Activated naive CD8-positive, alpha-beta T cell treated with anti-CD3 and anti-CD28 coated beads, Interleukin-2, amount 10 ng/mL, durations not matched to agents 7 days and 5 days (primary cell): ENCODE measurements at regions not wholly inside any gene's neighbourhood (a gene's known extent, or its start where the extent isn't known, plus 50 kb on each side); places are given as distances from the start of the nearest gene placed in this dataset.

ENCODE experiments used
- ATAC-seq: fragments of 150-1000 bp; cut with Tn5 transposase; one replicate; pipeline ENCODE4 v1.10.0; 2021; ENCODE audit warnings: low read depth, moderate library complexity
- POLR2A ChIA-PET: fragments of 350-600 bp; sonication (Branson Sonifier 250); formaldehyde crosslinking; loops from one replicate; lab custom pipeline; 2021; ENCODE audit warnings: antibody characterized with exemption; lab: Charles Lee
- DNase-seq: peaks from one replicate; pipeline ENCODE4 v3.0.0; 2021
- H3K27ac Mint-ChIP-seq: one replicate; pipeline ENCODE4 v1.8.0; 2022; ENCODE audit warnings: mild to moderate bottlenecking, mixed read lengths
- H3K27me3 Mint-ChIP-seq: one replicate; pipeline ENCODE4 v1.8.0; 2022; ENCODE audit warnings: mild to moderate bottlenecking, moderate library complexity, mixed read lengths
- H3K36me3 Mint-ChIP-seq: one replicate; pipeline ENCODE4 v1.8.0; 2021; ENCODE audit warnings: mild to moderate bottlenecking, mixed read lengths
- H3K4me1 Mint-ChIP-seq: one replicate; pipeline ENCODE4 v1.8.0; 2021; ENCODE audit warnings: mixed read lengths
- H3K4me3 Mint-ChIP-seq: one replicate; pipeline ENCODE4 v1.8.0; 2022; ENCODE audit warnings: mild to moderate bottlenecking, moderate library complexity, mixed read lengths
- H3K9me3 Mint-ChIP-seq: one replicate; pipeline ENCODE4 v1.8.0; 2021; ENCODE audit warnings: mixed read lengths

DNA sequence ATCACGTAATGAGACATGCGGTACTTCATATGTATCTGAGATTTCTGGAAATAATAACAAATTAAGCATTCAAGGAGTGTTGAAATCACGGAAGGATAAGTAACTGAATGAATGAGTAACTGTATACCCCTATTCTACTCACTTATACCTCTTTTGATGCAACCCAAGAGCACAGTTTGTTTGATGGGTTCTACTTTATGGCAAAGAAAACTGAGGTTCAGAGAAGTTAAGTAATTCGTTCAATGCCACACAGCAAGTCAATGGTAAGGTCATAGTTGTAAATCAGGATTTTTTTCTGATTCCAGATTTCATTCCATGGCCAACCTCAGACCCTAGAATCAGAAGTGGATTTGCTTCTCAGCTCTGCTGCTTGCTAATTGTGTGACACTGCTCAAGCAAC is 544.5 kb upstream of the TBX3 start:
- Mint-ChIP-seq H3K9me3 (no peaks in the 10 kb centered on the region), H3K4me1 (no peaks in the 10 kb centered on the region), H3K36me3 (no peaks in the 10 kb centered on the region), H3K27ac (no peak overlapping the region), H3K4me3 (no peak overlapping the region), H3K27me3 (no peaks in the 10 kb centered on the region)
- no peak for ATAC-seq
- DNase-seq, result no peak
- POLR2A ChIA-PET, result no interaction called here

DNA sequence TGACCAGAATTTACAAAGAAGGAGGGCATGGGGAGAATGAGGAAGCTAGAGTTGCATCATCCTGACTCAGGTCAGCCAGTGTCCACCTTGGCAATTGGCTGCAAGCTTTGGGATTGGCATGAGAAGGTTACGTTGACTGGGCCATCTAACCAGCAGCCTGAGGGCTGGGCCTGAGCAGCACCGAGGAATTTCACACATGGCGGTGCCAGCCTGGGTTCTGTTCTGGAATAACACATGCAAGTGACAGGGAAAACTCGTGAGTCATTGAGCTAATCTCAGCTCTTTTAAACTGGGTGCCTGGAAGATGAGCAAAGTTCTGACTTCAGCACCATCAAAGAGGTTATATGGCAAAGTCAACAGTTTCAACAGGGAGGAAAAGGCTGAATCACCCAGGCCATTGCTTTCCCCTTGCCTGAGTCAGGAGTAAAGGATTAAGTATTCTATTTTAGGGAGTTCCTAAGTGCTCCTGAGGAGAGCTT is 543.2 kb upstream of the TBX3 start:
- Mint-ChIP-seq H3K36me3 (no peaks in the 10 kb centered on the region), H3K4me1 (no peaks in the 10 kb centered on the region), H3K27me3 (no peaks in the 10 kb centered on the region), H3K9me3 (no peaks in the 10 kb centered on the region), H3K27ac (no peak overlapping the region), H3K4me3 (no peak overlapping the region)
- ATAC-seq (no peak), DNase-seq (no peak)
- POLR2A ChIA-PET, result no interaction called here

- ATAC-seq (no peak), DNase-seq (no peak)
- H3K36me3 Mint-ChIP-seq, result no peaks in the 10 kb centered on the region
- no peaks in the 10 kb centered on the region for H3K9me3 Mint-ChIP-seq
- POLR2A ChIA-PET, result interaction anchor here (0.6 kb wide), 1 partner anchor 568 kb away, joined by 3 read pairs; no protein-coding TSS in a partner anchor
- H3K27me3 Mint-ChIP-seq, result no peaks in the 10 kb centered on the region
- no peak overlapping the region for H3K4me3 Mint-ChIP-seq
- H3K4me1 Mint-ChIP-seq, result no peaks in the 10 kb centered on the region
- H3K27ac Mint-ChIP-seq, result no peak overlapping the region
Observed at GRCh38 chr12:115225845-115226244, 541.9 kb upstream of the TBX3 start.

- no peak overlapping the region for H3K27ac Mint-ChIP-seq
- POLR2A ChIA-PET, result no interaction called here
- ATAC-seq (no peak), DNase-seq (no peak)
- no peak overlapping the region for H3K4me3 Mint-ChIP-seq
- H3K4me1 Mint-ChIP-seq, result no peaks in the 10 kb centered on the region
- H3K9me3 Mint-ChIP-seq, result no peaks in the 10 kb centered on the region
- no peaks in the 10 kb centered on the region for H3K27me3 Mint-ChIP-seq
- H3K36me3 Mint-ChIP-seq, result no peaks in the 10 kb centered on the region
Observed at GRCh38 chr12:115223991-115224390, 540.0 kb upstream of the TBX3 start.

GRCh38 chr12:115223322-115223721 is 539.3 kb upstream of the TBX3 start:
- no peak overlapping the region for H3K4me3 Mint-ChIP-seq
- DNase-seq (no peak), ATAC-seq (no peak)
- no peak overlapping the region for H3K27ac Mint-ChIP-seq
- no peaks in the 10 kb centered on the region for H3K9me3 Mint-ChIP-seq
- POLR2A ChIA-PET, result no interaction called here
- H3K27me3 Mint-ChIP-seq, result no peaks in the 10 kb centered on the region
- no peaks in the 10 kb centered on the region for H3K4me1 Mint-ChIP-seq
- H3K36me3 Mint-ChIP-seq, result no peaks in the 10 kb centered on the region

DNA sequence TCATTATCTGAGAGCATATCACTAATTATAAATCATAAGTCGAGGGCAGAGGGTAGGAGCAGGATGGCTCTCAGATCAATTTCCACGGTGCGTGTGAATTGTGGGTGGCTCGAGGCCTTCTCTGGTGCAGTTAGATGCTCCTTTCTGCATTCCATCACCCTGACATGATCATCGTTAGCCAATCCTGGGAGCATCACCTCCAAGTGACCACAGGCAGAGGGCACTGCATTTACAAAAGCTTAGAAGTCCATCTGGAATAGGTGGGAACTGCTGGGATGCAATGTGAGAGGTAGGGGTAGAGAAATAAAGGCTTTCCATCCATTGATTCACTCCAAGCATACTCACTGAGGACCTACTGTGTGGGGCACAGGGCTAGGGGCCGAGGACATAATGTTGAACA is 538.2 kb upstream of the TBX3 start:
- Mint-ChIP-seq H3K27me3 (no peaks in the 10 kb centered on the region), H3K4me1 (no peaks in the 10 kb centered on the region), H3K4me3 (no peak overlapping the region), H3K27ac (no peak overlapping the region), H3K9me3 (peaks cover 2% of the 10 kb centered on the region), H3K36me3 (no peaks in the 10 kb centered on the region)
- DNase-seq (no peak), ATAC-seq (no peak)
- POLR2A ChIA-PET, result no interaction called here

DNA sequence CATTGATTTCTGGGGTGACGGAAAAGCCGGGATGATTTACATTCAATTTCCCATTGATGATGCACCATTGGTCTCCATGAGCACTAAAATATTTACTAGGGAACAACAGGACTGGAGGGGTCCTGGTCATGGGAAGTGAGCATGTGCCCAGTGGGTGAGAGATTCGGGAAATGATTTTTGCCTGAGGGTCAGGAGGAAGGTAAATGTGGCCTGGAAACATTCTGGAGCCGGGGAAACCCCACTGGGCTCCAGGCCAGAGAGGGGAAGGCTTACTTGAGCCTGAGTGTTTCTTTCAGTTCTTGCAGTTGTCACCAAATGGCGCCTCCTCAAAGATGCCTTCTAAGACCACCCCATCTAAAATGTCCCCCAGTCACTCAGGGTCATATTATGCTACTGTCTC is 532.3 kb upstream of the TBX3 start:
- Mint-ChIP-seq H3K4me1 (no peaks in the 10 kb centered on the region), H3K27ac (no peak overlapping the region), H3K36me3 (no peaks in the 10 kb centered on the region), H3K9me3 (peaks cover 2% of the 10 kb centered on the region), H3K4me3 (no peak overlapping the region), H3K27me3 (no peaks in the 10 kb centered on the region)
- ATAC-seq (no peak), DNase-seq (no peak)
- POLR2A ChIA-PET, result no interaction called here

DNA sequence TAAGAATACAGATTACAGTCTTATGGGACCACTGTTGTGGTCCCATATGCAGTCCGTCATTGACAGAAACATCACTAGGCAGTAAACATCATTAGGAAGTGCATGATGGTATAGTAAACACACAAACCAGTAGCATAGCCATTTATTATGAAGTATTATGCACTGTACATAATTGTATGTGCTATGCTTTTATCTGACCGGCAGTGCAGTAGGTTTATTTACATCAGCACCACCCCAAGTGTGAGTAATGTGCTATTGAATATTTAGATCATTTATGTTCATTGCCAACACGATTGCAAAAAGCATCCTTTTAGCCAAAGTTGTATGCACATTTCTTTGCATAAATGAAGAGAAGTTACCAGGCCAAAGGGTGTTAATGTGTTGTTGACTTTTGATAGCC is 531.6 kb upstream of the TBX3 start:
- POLR2A ChIA-PET, result no interaction called here
- H3K27me3 Mint-ChIP-seq, result no peaks in the 10 kb centered on the region
- peaks cover 2% of the 10 kb centered on the region for H3K9me3 Mint-ChIP-seq
- no peak overlapping the region for H3K4me3 Mint-ChIP-seq
- H3K27ac Mint-ChIP-seq, result no peak overlapping the region
- DNase-seq (no peak), ATAC-seq (no peak)
- H3K4me1 Mint-ChIP-seq, result no peaks in the 10 kb centered on the region
- no peaks in the 10 kb centered on the region for H3K36me3 Mint-ChIP-seq

- DNase-seq (no peak), ATAC-seq (no peak)
- no peaks in the 10 kb centered on the region for H3K4me1 Mint-ChIP-seq
- no peak overlapping the region for H3K4me3 Mint-ChIP-seq
- H3K36me3 Mint-ChIP-seq, result no peaks in the 10 kb centered on the region
- no peak overlapping the region for H3K27ac Mint-ChIP-seq
- no peaks in the 10 kb centered on the region for H3K27me3 Mint-ChIP-seq
- peaks cover 2% of the 10 kb centered on the region for H3K9me3 Mint-ChIP-seq
- POLR2A ChIA-PET, result no interaction called here
Observed at GRCh38 chr12:115213538-115214016, 529.6 kb upstream of the TBX3 start.

DNA sequence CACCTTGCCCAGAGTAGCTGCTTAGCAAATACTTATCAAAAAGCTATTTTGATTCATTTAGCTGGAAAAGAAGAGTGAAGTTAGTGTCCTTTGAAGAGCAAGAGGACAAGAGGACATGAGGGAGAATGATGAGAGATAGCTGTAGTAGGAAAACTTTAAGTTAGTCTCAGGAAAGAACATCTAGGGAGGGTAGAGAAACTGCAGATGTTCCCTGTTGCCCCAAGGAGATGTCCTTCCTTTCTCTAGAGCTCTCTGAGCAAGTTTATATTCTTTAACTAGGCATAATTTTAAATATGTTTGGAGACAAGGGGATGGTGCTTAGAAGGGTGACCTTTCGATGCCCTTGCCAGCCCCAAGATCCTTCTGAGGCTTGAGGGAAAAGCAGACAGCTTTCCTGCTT is 529.1 kb upstream of the TBX3 start:
- Mint-ChIP-seq H3K36me3 (no peaks in the 10 kb centered on the region), H3K4me1 (no peaks in the 10 kb centered on the region), H3K27ac (no peak overlapping the region), H3K9me3 (peaks cover under 1% of the 10 kb centered on the region), H3K27me3 (no peaks in the 10 kb centered on the region), H3K4me3 (no peak overlapping the region)
- POLR2A ChIA-PET, result no interaction called here
- ATAC-seq (no peak), DNase-seq (no peak)

DNA sequence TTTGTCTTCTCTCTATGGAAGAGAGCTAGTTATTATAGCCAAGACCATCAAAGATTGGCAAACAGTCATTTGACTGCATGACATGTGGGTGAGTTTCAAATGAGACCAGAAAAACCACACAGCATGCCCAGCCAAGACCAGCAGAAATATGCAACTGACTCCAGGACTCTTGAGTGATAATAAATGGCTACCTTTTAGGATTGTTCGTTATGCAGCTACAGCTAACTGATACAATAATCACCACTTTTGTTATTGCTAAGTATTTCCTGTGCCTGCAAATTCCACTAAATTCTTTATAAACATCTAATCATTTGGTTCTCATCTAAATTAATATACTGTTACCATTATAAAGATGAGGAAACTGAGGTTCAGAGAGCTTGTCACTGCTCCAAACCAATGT is 528.4 kb upstream of the TBX3 start:
- Mint-ChIP-seq H3K4me1 (no peaks in the 10 kb centered on the region), H3K9me3 (no peaks in the 10 kb centered on the region), H3K36me3 (no peaks in the 10 kb centered on the region), H3K27me3 (no peaks in the 10 kb centered on the region), H3K4me3 (no peak overlapping the region), H3K27ac (no peak overlapping the region)
- DNase-seq (no peak), ATAC-seq (no peak)
- POLR2A ChIA-PET, result no interaction called here

DNA sequence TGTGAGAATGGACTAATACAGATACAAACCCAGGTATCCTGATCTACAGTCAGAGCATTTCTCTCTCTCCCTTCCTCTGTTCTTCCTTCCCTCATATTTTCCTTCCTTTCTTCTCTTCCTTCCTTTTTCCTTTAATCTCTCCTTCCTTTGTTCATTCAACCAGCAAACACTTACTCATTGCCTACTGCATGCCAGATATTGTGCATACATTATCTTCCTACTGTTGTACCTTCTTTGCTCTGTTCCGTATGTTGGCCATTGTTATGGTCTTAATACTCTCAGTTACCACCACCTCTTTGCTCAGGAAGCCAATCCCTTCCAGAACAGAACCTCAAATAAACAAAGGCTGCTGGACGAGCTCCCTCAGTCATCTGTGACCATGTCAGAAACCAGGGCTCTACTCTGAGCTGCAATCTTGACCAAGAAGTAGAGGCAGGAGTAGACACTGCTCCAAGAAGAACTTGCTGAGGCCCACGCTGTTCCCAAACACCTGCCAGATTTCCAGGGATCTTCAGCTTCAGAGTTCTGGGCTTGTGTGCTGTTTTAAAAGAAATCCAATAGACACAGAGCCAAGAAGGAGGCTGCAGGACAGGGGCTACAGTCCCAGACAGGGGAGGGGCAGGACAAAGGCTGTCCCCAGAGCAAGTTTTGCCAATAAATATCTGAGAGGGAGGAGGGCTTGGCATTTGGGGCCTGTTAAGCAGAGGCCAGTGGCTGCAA is 526.7 kb upstream of the TBX3 start:
- POLR2A ChIA-PET, result no interaction called here
- H3K4me1 Mint-ChIP-seq, result no peaks in the 10 kb centered on the region
- no peaks in the 10 kb centered on the region for H3K27me3 Mint-ChIP-seq
- DNase-seq (no peak), ATAC-seq (no peak)
- H3K4me3 Mint-ChIP-seq, result no peak overlapping the region
- H3K36me3 Mint-ChIP-seq, result no peaks in the 10 kb centered on the region
- H3K27ac Mint-ChIP-seq, result no peak overlapping the region
- H3K9me3 Mint-ChIP-seq, result no peaks in the 10 kb centered on the region

GRCh38 chr12:115209230-115209629 is 525.3 kb upstream of the TBX3 start:
- no peak overlapping the region for H3K4me3 Mint-ChIP-seq
- DNase-seq, result no peak
- POLR2A ChIA-PET, result no interaction called here
- ATAC-seq, result no peak
- H3K36me3 Mint-ChIP-seq, result no peaks in the 10 kb centered on the region
- H3K27ac Mint-ChIP-seq, result no peak overlapping the region
- H3K4me1 Mint-ChIP-seq, result no peaks in the 10 kb centered on the region
- H3K27me3 Mint-ChIP-seq, result no peaks in the 10 kb centered on the region
- no peaks in the 10 kb centered on the region for H3K9me3 Mint-ChIP-seq

DNA sequence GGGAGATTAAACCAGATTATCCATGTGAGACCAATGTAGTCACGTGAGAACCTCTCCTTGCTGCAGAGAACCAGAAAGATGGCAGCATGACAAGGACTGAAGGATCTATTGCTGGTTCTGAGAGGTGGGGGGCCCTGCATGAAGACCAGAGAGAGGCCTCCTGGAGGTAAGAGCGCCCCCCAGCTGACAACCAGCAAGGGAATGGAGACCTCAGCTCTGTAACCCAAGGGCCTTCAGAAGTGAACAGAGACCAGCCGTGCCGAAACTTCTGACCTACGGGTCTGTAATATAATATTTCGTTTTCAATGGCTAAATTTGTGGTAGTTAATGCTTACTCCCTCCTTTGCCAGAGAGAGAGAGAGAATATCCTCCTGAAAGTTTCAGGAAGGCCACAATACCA is 524.1 kb upstream of the TBX3 start:
- ATAC-seq (no peak), DNase-seq (no peak)
- no peaks in the 10 kb centered on the region for H3K9me3 Mint-ChIP-seq
- no peaks in the 10 kb centered on the region for H3K4me1 Mint-ChIP-seq
- H3K36me3 Mint-ChIP-seq, result no peaks in the 10 kb centered on the region
- H3K27ac Mint-ChIP-seq, result no peak overlapping the region
- POLR2A ChIA-PET, result no interaction called here
- H3K4me3 Mint-ChIP-seq, result no peak overlapping the region
- no peaks in the 10 kb centered on the region for H3K27me3 Mint-ChIP-seq
